ENCODE measurements at regions not wholly inside any gene's neighbourhood (a gene's known extent, or its start where the extent isn't known, plus 50 kb on each side); places are given as distances from the start of the nearest gene placed in this dataset.

GRCh38 chr1:193567937-193568336 lies 381.5 kb upstream of the B3GALT2 start:
- no peak for DNase-seq (ENCODE audit: low read depth in 2 of 2)

GRCh38 chr1:193566735-193567134 lies 380.3 kb upstream of the B3GALT2 start:
- DNase-seq (ENCODE audit: low read depth in 2 of 2): no peak

- DNase-seq (ENCODE audit: low read depth in 2 of 2): no peak
Observed at GRCh38 chr1:193565971-193566577, 379.7 kb upstream of the B3GALT2 start.

GRCh38 chr1:193562121-193562520 lies 375.7 kb upstream of the B3GALT2 start:
- DNase-seq (ENCODE audit: low read depth in 2 of 2): no peak

GRCh38 chr1:193558491-193559028 lies 372.1 kb upstream of the B3GALT2 start:
- DNase-seq (ENCODE audit: low read depth in 2 of 2): no peak

GRCh38 chr1:193555662-193556441 lies 369.4 kb upstream of the B3GALT2 start:
- no peak for DNase-seq (ENCODE audit: low read depth in 2 of 2)

GRCh38 chr1:193553564-193553963 lies 367.2 kb upstream of the B3GALT2 start:
- no peak for DNase-seq (ENCODE audit: low read depth in 2 of 2)

GRCh38 chr1:193552274-193552673 lies 365.9 kb upstream of the B3GALT2 start:
- DNase-seq (ENCODE audit: low read depth in 2 of 2): no peak

- DNase-seq (ENCODE audit: low read depth in 2 of 2): no peak
Observed at GRCh38 chr1:193549081-193549480, 362.7 kb upstream of the B3GALT2 start.

- no peak for DNase-seq (ENCODE audit: low read depth in 2 of 2)
Observed at GRCh38 chr1:193545171-193545570, 358.8 kb upstream of the B3GALT2 start.

- no peak for DNase-seq (ENCODE audit: low read depth in 2 of 2)
Observed at GRCh38 chr1:193543259-193543658, 356.8 kb upstream of the B3GALT2 start.

GRCh38 chr1:193542690-193543089 lies 356.3 kb upstream of the B3GALT2 start:
- DNase-seq (ENCODE audit: low read depth in 2 of 2): no peak

GRCh38 chr1:193540511-193540910 lies 354.1 kb upstream of the B3GALT2 start:
- no peak for DNase-seq (ENCODE audit: low read depth in 2 of 2)

- DNase-seq (ENCODE audit: low read depth in 2 of 2): no peak
Observed at GRCh38 chr1:193539731-193540459, 353.5 kb upstream of the B3GALT2 start.

GRCh38 chr1:193538680-193539079 lies 352.3 kb upstream of the B3GALT2 start:
- peak in 1 of 2 donors; percentile 21 for DNase-seq (ENCODE audit: low read depth in 2 of 2)

GRCh38 chr1:193538003-193538354 lies 351.6 kb upstream of the B3GALT2 start:
- no peak for DNase-seq (ENCODE audit: low read depth in 2 of 2)

- DNase-seq (ENCODE audit: low read depth in 2 of 2): peak; percentile 18 to 46
Observed at GRCh38 chr1:193537266-193538002, 351.0 kb upstream of the B3GALT2 start.

GRCh38 chr1:193533853-193534252 lies 347.4 kb upstream of the B3GALT2 start:
- no peak for DNase-seq (ENCODE audit: low read depth in 2 of 2)

GRCh38 chr1:193525917-193526710 lies 339.7 kb upstream of the B3GALT2 start:
- DNase-seq (ENCODE audit: low read depth in 2 of 2): no peak

GRCh38 chr1:193525411-193525810 lies 339.0 kb upstream of the B3GALT2 start:
- no peak for DNase-seq (ENCODE audit: low read depth in 2 of 2)

GRCh38 chr1:193524616-193525015 lies 338.2 kb upstream of the B3GALT2 start:
- DNase-seq (ENCODE audit: low read depth in 2 of 2): no peak
